H1 (cell line): ENCODE measurements at regions not wholly inside any gene's neighbourhood (a gene's known extent, or its start where the extent isn't known, plus 50 kb on each side); places are given as distances from the start of the nearest gene placed in this dataset.

Experiments used
- CTCF ChIA-PET: fragments of 300-600 bp; sonication (Branson Sonifier 250); formaldehyde crosslinking; loops from one replicate; lab custom pipeline; 2021; ENCODE audit not compliant: partially characterized antibody; lab: Charles Lee
- POLR2A ChIA-PET: fragments of 300-600 bp; sonication (Branson Sonifier 250); formaldehyde crosslinking; loops from one replicate; lab custom pipeline; 2021; ENCODE audit warnings: inconsistent platforms; ENCODE audit not compliant: partially characterized antibody; lab: Charles Lee
- DNase-seq, 2 experiments: peaks; one replicate each; pipeline versions ENCODE4 v3.0.0 to v3.0.0-alpha.2; 2010 to 2022; ENCODE audit warnings: low spot score in 2 of 2, low read depth in 1 of 2, mixed read lengths in 1 of 2
- FAIRE-seq: peaks from 2 replicates; lab custom pipeline; 2011; peaks lifted over from hg19 to GRCh38; lab: Jason Lieb, UNC
- H2AFZ ChIP-seq: 2 replicates; pipeline ENCODE4 v1.8.1; 2012; ENCODE audit warnings: low read length, inconsistent platforms
- H2AK5ac ChIP-seq: 2 replicates; pipeline ENCODE4 v1.6.1; 2013; ENCODE audit warnings: low read depth, low read length
- H2BK120ac ChIP-seq: replicated peaks from 2 replicates; pipeline ENCODE3; 2013; ENCODE audit warnings: low read depth, low read length, inconsistent platforms
- H2BK12ac ChIP-seq: 2 replicates; pipeline ENCODE4 v1.6.1; 2013; ENCODE audit warnings: low read depth, low read length
- H2BK15ac ChIP-seq: 2 replicates; pipeline ENCODE4 v1.6.1; 2013; ENCODE audit warnings: low read length
- H2BK20ac ChIP-seq: 2 replicates; pipeline ENCODE4 v1.6.1; 2013; ENCODE audit warnings: low read length
- H2BK5ac ChIP-seq: 2 replicates; pipeline ENCODE4 v1.6.1; 2013; ENCODE audit warnings: low read depth, low read length
- H3K14ac ChIP-seq: 2 replicates; pipeline ENCODE4 v1.6.1; 2013; ENCODE audit warnings: inconsistent platforms; ENCODE audit not compliant: insufficient read length
- H3K18ac ChIP-seq: 2 replicates; pipeline ENCODE4 v1.6.1; 2013; ENCODE audit warnings: low read length; ENCODE audit errors: extremely low read depth
- H3K23ac ChIP-seq: 2 replicates; pipeline ENCODE4 v1.6.1; 2013; ENCODE audit warnings: inconsistent platforms; ENCODE audit not compliant: insufficient read length
- H3K23me2 ChIP-seq: 2 replicates; pipeline ENCODE4 v1.6.1; 2013; ENCODE audit warnings: low read depth, low read length
- H3K27ac ChIP-seq: 2 replicates; pipeline ENCODE4 v1.6.1; 2011; ENCODE audit warnings: low read depth, low read length, inconsistent platforms
- H3K27me3 ChIP-seq, 4 experiments: replicated peaks in 1 of 4; 1 replicate in 1 of 4; 2 replicates in 3 of 4; pipeline versions ENCODE4 v1.6.1 to v1.8.1; 2011 to 2013; ENCODE audit warnings: low read length in 3 of 4, mild to moderate bottlenecking in 3 of 4, inconsistent platforms in 2 of 4, mixed read lengths in 2 of 4, moderate library complexity in 1 of 4; ENCODE audit not compliant: control insufficient read depth in 3 of 4, insufficient read depth in 3 of 4; ENCODE audit errors: extremely low read depth in 1 of 4
- H3K36me3 ChIP-seq, 4 experiments: 2 replicates each; pipeline versions ENCODE4 v1.6.1 to v1.8.1; 2011 to 2013; ENCODE audit warnings: mild to moderate bottlenecking in 4 of 4, low read length in 3 of 4, moderate library complexity in 2 of 4, control low read depth in 1 of 4, inconsistent platforms in 1 of 4; ENCODE audit not compliant: insufficient read depth in 4 of 4, control insufficient read depth in 2 of 4
- H3K4ac ChIP-seq: replicated peaks from 2 replicates; pipeline ENCODE3; 2013; ENCODE audit warnings: low read length, low read depth, mixed read lengths, inconsistent platforms; ENCODE audit not compliant: insufficient read length
- H3K4me1 ChIP-seq, 4 experiments: replicated peaks in 1 of 4; 1 replicate in 1 of 4; 2 replicates in 3 of 4; pipeline versions ENCODE4 v1.6.1 to v1.8.1; 2011 to 2013; ENCODE audit warnings: low read length in 3 of 4, inconsistent platforms in 2 of 4, mixed read lengths in 1 of 4; ENCODE audit not compliant: insufficient read depth in 4 of 4, control insufficient read depth in 3 of 4
- H3K4me2 ChIP-seq, 2 experiments: 2 replicates each; pipeline versions ENCODE4 v1.6.1 to v1.8.1; 2011 to 2013; ENCODE audit warnings: low read depth in 2 of 2, low read length in 2 of 2, control low read depth in 1 of 2, inconsistent platforms in 1 of 2, mild to moderate bottlenecking in 1 of 2; ENCODE audit not compliant: insufficient read depth in 1 of 2
- H3K4me3 ChIP-seq, 4 experiments: fragments of 200-600, 300-600 bp in 1 of 4; sonication (generic), shearing (Covaris generic), sonication (Bioruptor Twin) in 1 of 4; 2 replicates each; pipeline versions ENCODE4 v1.5.1 to v1.8.1; 2011 to 2016; ENCODE audit warnings: low read length in 4 of 4, low read depth in 3 of 4, control low read depth in 2 of 4, inconsistent platforms in 2 of 4, mild to moderate bottlenecking in 2 of 4, mixed read lengths in 1 of 4, moderate library complexity in 1 of 4; ENCODE audit not compliant: insufficient read depth in 2 of 4; ENCODE audit errors: extremely low read depth in 1 of 4
- H3K56ac ChIP-seq: replicated peaks from 2 replicates; pipeline ENCODE3; 2013; ENCODE audit warnings: low read depth, mild to moderate bottlenecking, mixed read lengths, low read length, inconsistent platforms; ENCODE audit not compliant: insufficient read length
- H3K79me1 ChIP-seq: 2 replicates; pipeline ENCODE4 v1.6.1; 2013; ENCODE audit warnings: low read depth, low read length, control low read depth
- H3K79me2 ChIP-seq, 2 experiments: 2 replicates each; pipeline versions ENCODE4 v1.6.1 to v1.8.1; 2012 to 2013; ENCODE audit warnings: low read length in 2 of 2, mild to moderate bottlenecking in 2 of 2, inconsistent platforms in 1 of 2; ENCODE audit not compliant: insufficient read depth in 2 of 2, control insufficient read depth in 1 of 2
- H3K9ac ChIP-seq, 4 experiments: replicated peaks in 1 of 4; 1 replicate in 1 of 4; 2 replicates in 3 of 4; pipeline versions ENCODE4 v1.6.1 to v1.8.1; 2011 to 2013; ENCODE audit warnings: low read depth in 3 of 4, low read length in 3 of 4, control low read depth in 2 of 4, mild to moderate bottlenecking in 2 of 4, moderate library complexity in 2 of 4, inconsistent platforms in 1 of 4; ENCODE audit errors: extremely low read depth in 1 of 4
- H3K9me3 ChIP-seq, 2 experiments: 2 replicates each; pipeline versions ENCODE4 v1.6.1 to v1.8.1; 2012 to 2013; ENCODE audit warnings: mild to moderate bottlenecking in 2 of 2, moderate library complexity in 2 of 2, control low read depth in 1 of 2, inconsistent platforms in 1 of 2, low read depth in 1 of 2, low read length in 1 of 2, mixed read lengths in 1 of 2; ENCODE audit not compliant: insufficient read depth in 2 of 2
- H4K20me1 ChIP-seq, 2 experiments: replicated peaks in 1 of 2; 2 replicates each; pipeline versions ENCODE3 to v1.8.1; 2011 to 2013; ENCODE audit warnings: inconsistent platforms in 2 of 2, low read length in 2 of 2, mild to moderate bottlenecking in 1 of 2; ENCODE audit not compliant: insufficient read depth in 2 of 2, control insufficient read depth in 1 of 2
- H4K5ac ChIP-seq: 2 replicates; pipeline ENCODE4 v1.6.1; 2013; ENCODE audit warnings: low read length, low read depth, mixed read lengths, inconsistent platforms; ENCODE audit not compliant: insufficient read length
- H4K8ac ChIP-seq: 2 replicates; pipeline ENCODE4 v1.8.0; 2013; ENCODE audit warnings: mild to moderate bottlenecking, moderate library complexity, low read length, inconsistent platforms; ENCODE audit not compliant: insufficient read depth; ENCODE audit errors: extremely low read depth
- H4K91ac ChIP-seq: replicated peaks from 2 replicates; pipeline ENCODE3; 2013; ENCODE audit warnings: low read length, mixed read lengths, inconsistent platforms; ENCODE audit not compliant: insufficient read length
- BCL11A ChIP-seq, 2 experiments: IDR thresholded peaks; one replicate each; pipeline ENCODE4 v1.6.1; 2011; ENCODE audit warnings: low read depth in 2 of 2, low read length in 2 of 2, mild to moderate bottlenecking in 2 of 2
- CBX8 ChIP-seq: fragments of 300-800, 300-1000 bp; sonication (generic); IDR thresholded peaks from 2 replicates; pipeline ENCODE4 v1.7.1; 2016; ENCODE audit warnings: low read depth, low read length, borderline replicate concordance
- CHD1 ChIP-seq: IDR thresholded peaks from 2 replicates; pipeline ENCODE4 v1.6.1; 2012; ENCODE audit warnings: low read depth, low read length, improper control_type of control experiment
- CHD2 ChIP-seq: IDR thresholded peaks from 2 replicates; pipeline ENCODE4 v1.6.1; 2012; ENCODE audit warnings: low read length, improper control_type of control experiment
- CTBP2 ChIP-seq: IDR thresholded peaks from 2 replicates; pipeline ENCODE4 v1.7.0; 2011; ENCODE audit warnings: borderline replicate concordance, mild to moderate bottlenecking, moderate library complexity, mixed read lengths, low read length; ENCODE audit not compliant: insufficient read depth, insufficient read length
- FOSL1 ChIP-seq: IDR thresholded peaks from 2 replicates; pipeline ENCODE4 v1.6.1; 2011; ENCODE audit warnings: mild to moderate bottlenecking, low read depth, low read length, moderate library complexity; ENCODE audit not compliant: insufficient read depth
- KDM1A ChIP-seq: fragments of 200-600, 300-600 bp; sonication (generic); IDR thresholded peaks from 2 replicates; pipeline ENCODE4 v1.7.1; 2016; ENCODE audit warnings: mild to moderate bottlenecking, low read length, borderline replicate concordance
- PHF8 ChIP-seq: fragments of 200-600 bp; sonication (generic); conservative IDR thresholded peaks from 2 replicates; pipeline ENCODE4 v1.7.1; 2012; ENCODE audit warnings: low read depth, mild to moderate bottlenecking, inconsistent platforms, low read length, moderate library complexity
- POLR2AphosphoS5 ChIP-seq: IDR thresholded peaks from 2 replicates; pipeline ENCODE4 v1.6.1; 2011; ENCODE audit warnings: low read depth, low read length
- RNF2 ChIP-seq: fragments of 200-900, 300-1000 bp; sonication (generic); IDR thresholded peaks from 2 replicates; pipeline ENCODE4 v1.7.1; 2016; ENCODE audit warnings: borderline replicate concordance, low read depth, mild to moderate bottlenecking, antibody characterized with exemption, low read length; ENCODE audit not compliant: poor library complexity, severe bottlenecking; ENCODE audit errors: missing control alignments
- SP4 ChIP-seq: IDR thresholded peaks from 2 replicates; pipeline ENCODE4 v1.6.1; 2012; ENCODE audit warnings: low read length, inconsistent platforms
- SRF ChIP-seq: IDR thresholded peaks from 2 replicates; pipeline ENCODE4 v1.6.1; 2011; ENCODE audit warnings: mild to moderate bottlenecking, low read depth, low read length, moderate library complexity
- TAF7 ChIP-seq: optimal IDR thresholded peaks from 2 replicates; pipeline ENCODE3; 2011; ENCODE audit warnings: low read depth, mild to moderate bottlenecking, inconsistent platforms, low read length, moderate library complexity, borderline replicate concordance
- TCF12 ChIP-seq: IDR thresholded peaks from 2 replicates; pipeline ENCODE4 v1.6.1; 2011; ENCODE audit warnings: low read depth, mild to moderate bottlenecking, low read length
- TEAD4 ChIP-seq: IDR thresholded peaks from 2 replicates; pipeline ENCODE4 v1.6.1; 2012; ENCODE audit warnings: low read depth, low read length, inconsistent platforms, mixed read lengths
- ZNF274 ChIP-seq: IDR thresholded peaks from 2 replicates; pipeline ENCODE4 v1.7.0; 2012; ENCODE audit warnings: low read length, borderline replicate concordance; ENCODE audit errors: extremely low read depth
- whole genome bisulfite sequencing, 2 experiments: shearing (Covaris generic) in 1 of 2; methylation state at CpG; one replicate each; pipeline versions ENCODE4 v1.1.6 to v1.1.7; 2013 to 2015; ENCODE audit warnings: low lambda C conversion rate in 2 of 2, mixed read lengths in 2 of 2, inconsistent platforms in 1 of 2, low coverage in 1 of 2, missing lambda C conversion rate in 1 of 2; ENCODE audit not compliant: insufficient replicate concordance in 2 of 2, insufficient coverage in 1 of 2, insufficient read length in 1 of 2; ENCODE audit errors: extremely low coverage in 1 of 2, missing lambda C conversion rate in 1 of 2; 5-methylcytosine and 5-hydroxymethylcytosine counted together

DNA sequence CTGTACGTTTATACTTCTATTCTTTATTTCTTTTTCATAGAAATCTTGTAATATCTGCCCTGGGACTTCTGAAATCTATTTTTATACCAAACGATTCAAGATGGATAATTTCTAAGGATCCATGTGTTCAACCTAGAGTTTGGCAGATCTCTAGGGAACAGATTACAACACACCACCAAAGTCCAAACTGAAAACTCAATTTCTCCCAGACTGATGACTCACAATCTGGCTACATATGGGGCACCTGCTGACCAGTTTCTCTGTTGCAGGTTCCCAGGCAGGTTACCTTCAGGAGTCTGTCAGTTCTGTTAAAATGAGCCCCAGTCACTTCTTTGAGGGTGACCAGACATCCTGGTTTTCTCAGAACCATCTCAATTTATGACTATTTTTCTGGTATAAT is 439.4 kb downstream of the GPATCH2 start:
- no peaks in the 10 kb centered on the region for H3K27me3 ChIP-seq
- H2BK20ac ChIP-seq, result no peak overlapping the region
- no peak overlapping the region for H2AFZ ChIP-seq
- no peak overlapping the region for H3K4ac ChIP-seq
- no peak overlapping the region for H2BK12ac ChIP-seq
- no peak overlapping the region for H4K91ac ChIP-seq
- H3K56ac ChIP-seq, result no peak overlapping the region
- H2AK5ac ChIP-seq, result no peak overlapping the region
- no peaks in the 10 kb centered on the region for H3K79me1 ChIP-seq
- no peak overlapping the region for H3K9ac ChIP-seq
- H3K18ac ChIP-seq, result no peak overlapping the region
- no peaks in the 10 kb centered on the region for H3K23me2 ChIP-seq
- peaks cover 3% of the 10 kb centered on the region in 2 experiments; a peak in 3 of 4 replicates for H3K9me3 ChIP-seq
- CTCF ChIA-PET, result no interaction called here
- 93% methylated on average over 2 of the region's 2 CpGs; no CpG with 5 or more reads in 1 of the 2 experiments for WGBS, 2 experiments
- no peaks in the 10 kb centered on the region for H4K20me1 ChIP-seq
- POLR2A ChIA-PET, result no interaction called here
- no peak overlapping the region for H3K4me3 ChIP-seq
- H3K4me2 ChIP-seq, result no peak overlapping the region
- no peak for DNase-seq
- H3K14ac ChIP-seq, result no peak overlapping the region
- no peak overlapping the region for H3K27ac ChIP-seq
- H4K8ac ChIP-seq, result no peak overlapping the region
- no peak overlapping the region for H2BK5ac ChIP-seq
- no peak overlapping the region for H3K23ac ChIP-seq
- no peak overlapping the region for H4K5ac ChIP-seq
- H2BK120ac ChIP-seq, result no peak overlapping the region
- no peaks in the 10 kb centered on the region for H3K79me2 ChIP-seq
- no peaks in the 10 kb centered on the region for H3K36me3 ChIP-seq
- H3K4me1 ChIP-seq, result no peaks in the 10 kb centered on the region
- FAIRE-seq, result no peak
- H2BK15ac ChIP-seq, result no peak overlapping the region
- TF ChIP-seq TAF7 (no peak), TEAD4 (no peak), BCL11A (IDR thresholded peaks at IDR 0.05; ENCODE audit: low read depth in 2 of 2, low read length in 2 of 2) (no peak), PHF8 (no peak), CBX8 (no peak), CTBP2 (no peak), CHD2 (no peak), KDM1A (no peak), CHD1 (no peak), RNF2 (no peak), ZNF274 (no peak), SP4 (no peak), SRF (no peak), TCF12 (no peak), POLR2AphosphoS5 (no peak), FOSL1 (no peak)
